ENCODE measurements at regions not wholly inside any gene's neighbourhood (a gene's known extent, or its start where the extent isn't known, plus 50 kb on each side); places are given as distances from the start of the nearest gene placed in this dataset.

DNA sequence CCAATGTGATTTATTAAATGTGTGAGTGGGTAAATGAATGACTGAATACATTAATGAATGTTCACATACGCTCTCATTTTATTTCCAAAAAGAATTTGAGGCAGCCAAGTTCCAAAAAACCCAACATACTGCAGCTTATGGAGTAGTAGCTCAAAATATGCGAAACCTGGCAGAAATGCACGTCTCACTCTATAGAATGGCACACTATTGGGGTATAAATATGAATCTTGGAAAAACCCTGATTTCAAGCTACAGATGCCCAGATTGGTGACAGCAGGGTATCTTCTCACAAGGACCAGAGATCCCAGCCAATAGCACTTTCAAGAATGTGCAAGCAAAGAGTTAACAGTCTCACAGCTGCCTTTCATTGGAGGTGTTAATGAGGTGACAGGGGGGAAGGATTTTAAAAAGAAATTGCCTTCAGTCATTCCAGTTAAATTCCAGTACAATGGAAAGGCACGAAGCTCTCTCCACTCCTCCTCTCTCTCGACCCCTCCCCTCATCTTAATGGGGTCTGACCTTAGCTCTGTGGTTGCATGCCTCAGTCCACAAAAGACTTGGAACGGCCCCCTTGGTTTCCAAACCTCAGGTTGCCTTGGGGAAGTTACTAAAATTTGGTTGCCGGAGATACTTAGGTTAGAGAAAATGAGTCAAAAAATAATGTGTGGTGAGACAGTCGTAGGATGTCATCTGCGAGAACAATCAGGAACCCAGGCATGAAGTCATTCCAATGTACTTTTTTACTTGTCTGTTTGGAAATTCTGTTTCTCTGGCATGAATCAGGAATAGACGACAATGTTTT is 307.4 kb downstream of the NFIB start:
- ChIA-PET POLR2A (no interaction called here), CTCF (no interaction called here)
- Mint-ChIP-seq H3K9me3 (peaks cover 2% of the 10 kb centered on the region), H3K4me3 (no peak overlapping the region), H3K4me1 (no peaks in the 10 kb centered on the region), H3K27ac (no peak overlapping the region), H3K36me3 (ENCODE audit: low read depth) (no peaks in the 10 kb centered on the region), H3K27me3 (no peaks in the 10 kb centered on the region)
- no peak for DNase-seq

DNA sequence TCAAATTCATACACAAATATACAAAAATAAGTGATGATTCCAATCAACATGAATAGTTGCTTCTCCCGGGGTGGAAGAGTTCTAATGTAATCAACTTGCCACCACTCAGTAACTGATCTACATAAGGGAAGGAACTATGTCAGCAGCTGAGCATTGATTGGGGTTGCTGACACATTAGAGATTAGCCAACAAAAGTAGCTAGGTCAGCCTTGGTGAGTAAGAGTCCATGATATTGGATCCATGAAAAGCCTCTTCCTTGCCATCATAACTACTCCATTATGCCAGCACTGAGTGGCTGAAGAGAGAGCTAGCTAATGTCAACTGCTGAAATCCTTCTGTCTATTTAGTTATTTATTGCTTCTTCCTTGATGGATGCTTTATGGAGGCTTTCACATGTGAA is 309.8 kb downstream of the NFIB start:
- no peaks in the 10 kb centered on the region for H3K4me1 Mint-ChIP-seq
- H3K27me3 Mint-ChIP-seq: no peaks in the 10 kb centered on the region
- H3K27ac Mint-ChIP-seq: no peak overlapping the region
- no peak overlapping the region for H3K4me3 Mint-ChIP-seq
- ChIA-PET POLR2A (no interaction called here), CTCF (no interaction called here)
- peaks cover 2% of the 10 kb centered on the region for H3K9me3 Mint-ChIP-seq
- no peak for DNase-seq
- no peaks in the 10 kb centered on the region for H3K36me3 Mint-ChIP-seq (ENCODE audit: low read depth)

DNA sequence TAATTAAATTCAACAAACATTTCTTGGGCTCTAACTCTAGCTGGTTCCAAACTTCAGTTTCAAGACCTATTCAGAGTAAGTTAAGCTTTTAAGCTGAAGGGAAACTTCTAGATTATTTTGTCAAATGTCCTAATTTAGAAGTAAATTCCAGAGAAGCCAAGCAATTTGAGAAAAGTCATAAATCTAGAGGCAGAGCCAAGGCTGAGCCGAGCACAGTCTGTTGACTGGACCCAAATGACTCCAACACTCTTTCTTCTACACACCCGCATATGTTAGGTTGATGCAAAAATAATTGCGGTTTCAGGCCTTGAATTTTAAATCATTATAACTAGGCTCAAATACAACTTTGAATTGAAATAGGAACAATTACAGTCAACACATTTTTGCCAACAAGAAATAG is 319.7 kb downstream of the NFIB start:
- ChIA-PET POLR2A (no interaction called here), CTCF (no interaction called here)
- no peaks in the 10 kb centered on the region for H3K27me3 Mint-ChIP-seq
- H3K4me3 Mint-ChIP-seq: no peak overlapping the region
- no peaks in the 10 kb centered on the region for H3K4me1 Mint-ChIP-seq
- no peaks in the 10 kb centered on the region for H3K36me3 Mint-ChIP-seq (ENCODE audit: low read depth)
- H3K27ac Mint-ChIP-seq: no peak overlapping the region
- DNase-seq: no peak
- no peaks in the 10 kb centered on the region for H3K9me3 Mint-ChIP-seq

DNA sequence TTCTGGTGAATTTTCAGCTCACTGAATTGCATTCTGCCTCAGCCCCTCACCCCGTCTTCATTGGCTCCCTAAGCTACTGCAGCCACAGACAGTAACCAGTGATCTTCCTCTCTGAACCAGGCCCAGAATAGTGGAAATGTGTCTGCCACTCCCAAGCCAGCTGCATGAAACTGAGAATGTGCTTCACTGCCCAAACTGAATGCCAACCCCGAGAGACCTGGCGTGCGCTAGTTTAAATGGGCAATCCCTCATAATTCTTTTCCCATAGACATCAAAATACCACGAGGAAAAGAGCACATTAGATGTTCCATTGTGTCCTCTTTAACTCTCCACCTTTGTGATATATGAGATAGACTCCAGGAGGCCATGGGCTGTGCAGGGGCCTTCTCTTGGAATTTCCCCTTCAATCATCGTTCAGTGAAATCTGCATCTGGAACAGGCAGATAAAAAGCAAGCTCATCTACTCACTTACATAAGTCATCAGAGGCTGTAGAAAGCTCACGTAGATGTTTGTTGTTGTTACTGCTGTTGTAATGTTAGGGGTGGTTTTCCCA is 320.2 kb downstream of the NFIB start:
- Mint-ChIP-seq H3K4me1 (no peaks in the 10 kb centered on the region), H3K36me3 (ENCODE audit: low read depth) (no peaks in the 10 kb centered on the region), H3K27me3 (no peaks in the 10 kb centered on the region), H3K9me3 (no peaks in the 10 kb centered on the region), H3K27ac (no peak overlapping the region), H3K4me3 (no peak overlapping the region)
- no peak for DNase-seq
- ChIA-PET POLR2A (no interaction called here), CTCF (no interaction called here)

DNA sequence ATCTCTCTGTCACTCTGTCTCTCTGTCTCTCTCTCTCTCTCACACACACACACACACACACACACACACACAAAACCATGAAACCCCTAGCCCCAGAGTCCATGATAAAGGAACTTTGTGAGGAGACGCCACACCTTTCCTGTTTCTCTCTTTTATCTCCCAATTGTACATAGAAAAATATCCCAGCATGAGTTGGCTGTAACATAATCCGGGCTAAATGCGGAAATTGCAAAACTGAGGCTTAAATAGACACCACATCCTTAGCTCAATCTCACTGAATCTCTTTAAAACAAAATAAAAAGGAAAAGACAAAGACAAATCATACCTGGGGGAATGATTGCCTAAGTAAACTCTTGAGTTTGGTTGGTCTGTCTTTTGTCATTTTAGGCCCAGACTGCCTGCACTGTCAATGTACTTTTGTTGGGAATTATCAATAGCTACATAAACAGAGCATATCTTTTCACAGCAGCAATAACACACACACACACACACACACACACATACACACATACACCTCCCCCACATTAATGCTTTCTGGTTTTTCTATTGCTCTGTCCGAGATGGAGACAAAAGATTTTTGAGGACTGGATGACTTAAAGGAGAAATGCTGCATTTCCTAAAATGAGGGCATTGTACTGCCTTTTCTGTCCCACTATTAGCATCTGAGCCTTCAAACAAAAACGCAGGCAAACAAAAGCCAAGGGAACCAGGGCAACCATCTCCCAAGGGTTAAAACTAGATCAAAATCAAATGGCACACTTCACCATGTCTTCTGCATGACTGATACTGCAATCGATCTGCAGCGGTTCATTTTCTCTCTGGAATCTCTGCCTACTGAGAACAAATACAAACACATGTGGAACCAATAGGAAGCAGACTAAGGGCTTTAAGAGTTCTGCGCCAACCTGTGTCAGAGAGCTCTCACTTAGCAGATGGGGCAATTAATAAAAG is 321.5 kb downstream of the NFIB start:
- H3K27ac Mint-ChIP-seq: no peak overlapping the region

DNA sequence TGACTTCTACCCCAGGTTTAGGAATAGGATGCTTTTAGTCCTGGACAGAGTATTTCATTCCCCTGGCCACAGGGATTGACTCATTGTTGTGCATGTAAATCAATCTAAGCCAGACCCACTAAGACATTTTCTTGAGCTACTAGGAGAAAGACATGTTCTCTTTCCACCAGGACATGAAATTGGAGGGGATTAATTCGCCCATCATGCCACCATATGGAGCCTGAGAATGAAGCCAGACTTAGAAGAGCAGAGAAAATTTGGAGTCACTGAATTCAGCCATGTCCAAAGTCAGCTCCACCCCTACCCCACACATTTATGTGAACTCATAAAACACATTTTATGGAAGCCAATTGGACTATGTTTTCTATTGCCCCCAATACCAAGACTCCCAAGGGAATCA is 322.5 kb downstream of the NFIB start:
- H3K4me1 Mint-ChIP-seq: no peaks in the 10 kb centered on the region
- no peak overlapping the region for H3K4me3 Mint-ChIP-seq
- DNase-seq: no peak
- no peaks in the 10 kb centered on the region for H3K9me3 Mint-ChIP-seq
- CTCF ChIA-PET: no interaction called here
- no peaks in the 10 kb centered on the region for H3K36me3 Mint-ChIP-seq (ENCODE audit: low read depth)
- no peaks in the 10 kb centered on the region for H3K27me3 Mint-ChIP-seq
- POLR2A ChIA-PET: no interaction called here
- no peak overlapping the region for H3K27ac Mint-ChIP-seq

More for the DNA sequence above, 321.5 kb downstream of the NFIB start:
- DNase-seq: no peak
- H3K27me3 Mint-ChIP-seq: no peaks in the 10 kb centered on the region
- H3K9me3 Mint-ChIP-seq: no peaks in the 10 kb centered on the region
- POLR2A ChIA-PET: no interaction called here
- CTCF ChIA-PET: no interaction called here
- H3K4me3 Mint-ChIP-seq: no peak overlapping the region
- no peaks in the 10 kb centered on the region for H3K36me3 Mint-ChIP-seq (ENCODE audit: low read depth)
- H3K4me1 Mint-ChIP-seq: no peaks in the 10 kb centered on the region

DNA sequence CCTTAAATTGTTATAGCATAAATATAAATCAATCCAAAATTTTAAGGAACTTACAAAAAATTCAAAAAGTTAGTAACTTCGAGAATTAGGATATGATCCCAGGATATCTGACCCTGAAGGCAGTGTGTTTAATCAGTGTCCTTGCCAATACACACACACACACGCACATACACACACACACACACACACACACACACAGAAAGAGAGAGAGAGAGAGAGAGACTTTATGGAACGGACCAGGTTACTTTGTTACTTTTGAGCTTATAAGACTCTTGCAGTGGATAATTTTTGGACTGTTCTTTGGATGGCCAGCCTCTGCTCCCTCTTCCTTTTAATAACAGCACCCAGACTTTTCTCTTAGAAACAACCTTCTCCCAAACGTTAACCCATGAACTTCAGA is 322.9 kb downstream of the NFIB start:
- Mint-ChIP-seq H3K9me3 (peaks cover 2% of the 10 kb centered on the region), H3K27me3 (no peaks in the 10 kb centered on the region), H3K36me3 (ENCODE audit: low read depth) (no peaks in the 10 kb centered on the region), H3K4me1 (no peaks in the 10 kb centered on the region), H3K27ac (no peak overlapping the region), H3K4me3 (no peak overlapping the region)
- ChIA-PET POLR2A (no interaction called here), CTCF (no interaction called here)
- DNase-seq: no peak

DNA sequence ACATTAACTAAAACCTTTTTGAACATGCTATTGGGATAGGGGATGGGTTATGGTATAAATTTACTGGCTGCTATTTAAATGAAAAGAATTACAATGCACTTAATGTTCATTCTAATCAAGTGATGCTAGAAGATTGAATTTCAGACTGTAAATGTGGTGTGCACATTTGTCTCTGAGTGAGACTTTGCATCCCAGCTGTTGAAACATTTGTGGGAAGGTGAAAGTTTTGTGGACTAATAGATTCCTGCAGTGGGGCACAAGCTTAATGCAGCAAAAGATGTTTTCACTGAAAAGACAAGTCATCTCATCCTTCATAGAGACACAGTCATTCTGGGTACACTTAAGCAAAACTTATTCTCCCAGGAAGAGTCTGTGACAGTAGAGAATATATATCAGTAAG is 323.6 kb downstream of the NFIB start:
- CTCF ChIA-PET: no interaction called here
- H3K9me3 Mint-ChIP-seq: peaks cover 3% of the 10 kb centered on the region
- no peak for DNase-seq
- no peak overlapping the region for H3K27ac Mint-ChIP-seq
- no peaks in the 10 kb centered on the region for H3K36me3 Mint-ChIP-seq (ENCODE audit: low read depth)
- no peaks in the 10 kb centered on the region for H3K4me1 Mint-ChIP-seq
- no peak overlapping the region for H3K4me3 Mint-ChIP-seq
- no peaks in the 10 kb centered on the region for H3K27me3 Mint-ChIP-seq
- POLR2A ChIA-PET: no interaction called here

DNA sequence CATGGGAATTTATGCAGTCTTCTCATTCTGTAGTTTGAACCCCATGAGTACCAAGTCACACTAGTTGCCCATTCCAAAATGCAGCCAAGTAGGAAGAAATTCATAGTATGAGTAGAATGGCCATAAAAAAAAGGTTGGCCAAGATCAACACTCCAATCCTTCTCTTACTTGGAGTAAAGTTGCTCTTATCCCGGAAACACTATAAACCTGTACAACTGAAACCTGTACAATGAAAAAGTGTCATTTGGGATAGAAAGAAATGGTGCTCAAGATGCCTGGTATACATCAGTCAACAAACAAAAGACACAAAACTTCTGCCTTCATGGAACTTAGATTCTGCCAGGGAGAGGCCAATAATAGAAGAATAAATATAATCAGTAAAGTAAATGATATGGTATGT is 325.0 kb downstream of the NFIB start:
- no peaks in the 10 kb centered on the region for H3K36me3 Mint-ChIP-seq (ENCODE audit: low read depth)
- ChIA-PET POLR2A (no interaction called here), CTCF (no interaction called here)
- DNase-seq: no peak
- no peak overlapping the region for H3K27ac Mint-ChIP-seq
- no peaks in the 10 kb centered on the region for H3K4me1 Mint-ChIP-seq
- H3K4me3 Mint-ChIP-seq: no peak overlapping the region
- H3K27me3 Mint-ChIP-seq: no peaks in the 10 kb centered on the region
- H3K9me3 Mint-ChIP-seq: peaks cover 6% of the 10 kb centered on the region

DNA sequence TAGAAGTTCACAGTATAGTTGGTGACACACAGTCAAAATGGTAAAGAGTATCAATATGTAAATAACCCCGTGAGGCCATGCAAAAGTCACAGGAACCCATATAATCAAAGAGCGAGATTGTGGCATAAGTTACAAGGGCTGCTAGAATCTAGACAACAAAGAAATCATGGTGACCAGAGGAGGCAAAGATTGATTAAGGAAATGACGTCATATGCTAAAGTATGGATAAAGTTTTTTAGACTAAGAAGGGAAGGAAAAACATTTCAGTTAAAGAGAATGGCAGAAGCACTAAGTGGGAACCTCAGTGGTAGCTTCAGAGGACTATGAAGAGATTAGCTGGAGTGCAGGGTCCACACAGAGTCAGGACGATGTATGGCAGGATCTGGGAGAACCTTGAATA is 330.3 kb downstream of the NFIB start:
- no peak for DNase-seq
- no peak overlapping the region for H3K4me3 Mint-ChIP-seq
- no peak overlapping the region for H3K27ac Mint-ChIP-seq
- no peaks in the 10 kb centered on the region for H3K4me1 Mint-ChIP-seq
- no peaks in the 10 kb centered on the region for H3K36me3 Mint-ChIP-seq (ENCODE audit: low read depth)
- ChIA-PET CTCF (no interaction called here), POLR2A (no interaction called here)
- H3K9me3 Mint-ChIP-seq: peaks cover 12% of the 10 kb centered on the region
- no peaks in the 10 kb centered on the region for H3K27me3 Mint-ChIP-seq

DNA sequence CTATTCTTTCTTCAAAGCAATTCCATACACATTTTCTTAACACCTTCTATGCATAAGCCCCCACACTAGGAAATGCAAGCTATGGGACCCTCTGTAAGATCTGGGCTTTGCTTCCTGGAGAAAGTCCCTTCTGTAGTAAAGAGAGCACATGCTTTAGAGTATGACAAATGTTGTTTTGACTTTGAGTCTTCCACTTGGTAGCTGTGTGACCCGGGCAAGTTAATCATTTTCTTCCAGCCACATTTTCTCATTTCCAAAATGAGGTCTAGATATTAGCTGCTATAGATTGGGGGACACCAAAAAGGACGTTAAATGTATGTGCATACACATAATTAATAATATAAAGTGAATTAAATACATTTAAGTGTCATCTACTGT is 334.0 kb downstream of the NFIB start:
- Mint-ChIP-seq H3K9me3 (peaks cover 9% of the 10 kb centered on the region), H3K27ac (no peak overlapping the region), H3K27me3 (no peaks in the 10 kb centered on the region), H3K36me3 (ENCODE audit: low read depth) (no peaks in the 10 kb centered on the region), H3K4me1 (no peaks in the 10 kb centered on the region), H3K4me3 (no peak overlapping the region)
- POLR2A ChIA-PET: no interaction called here
- CTCF ChIA-PET: no interaction called here
- no peak for DNase-seq

DNA sequence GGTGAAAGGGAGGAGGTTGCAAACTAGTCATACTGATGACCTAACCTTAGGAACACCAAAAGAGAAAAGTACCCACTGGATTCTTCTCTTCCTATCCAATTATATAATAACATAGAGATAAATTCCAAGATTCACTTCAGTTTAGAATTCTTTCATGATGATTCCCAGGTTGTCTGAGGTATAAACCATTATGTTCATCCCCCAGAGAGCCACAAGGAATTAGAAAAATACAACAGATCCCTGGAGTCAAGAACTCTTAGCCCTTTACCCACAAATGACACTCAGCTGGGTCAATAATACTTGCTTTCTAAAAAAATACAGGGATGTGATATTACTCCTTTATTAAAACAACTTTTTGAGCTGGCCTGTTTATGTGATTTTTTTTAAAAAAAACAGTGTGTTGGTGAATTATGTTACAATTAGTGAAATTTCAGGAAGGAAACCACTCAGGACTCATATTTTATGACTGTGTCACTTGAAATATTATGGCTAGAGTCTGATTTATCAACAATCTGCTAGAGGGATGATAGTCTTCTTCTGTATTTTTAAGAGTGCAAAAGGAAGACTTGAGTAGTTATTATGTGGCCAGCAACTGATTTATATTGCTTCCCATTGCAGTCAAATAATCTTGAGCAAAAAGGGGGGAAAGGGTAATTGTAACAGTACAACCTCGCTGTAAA is 338.2 kb downstream of the NFIB start:
- DNase-seq: no peak
- Mint-ChIP-seq H3K27me3 (no peaks in the 10 kb centered on the region), H3K36me3 (ENCODE audit: low read depth) (no peaks in the 10 kb centered on the region), H3K9me3 (peaks cover 3% of the 10 kb centered on the region), H3K27ac (no peak overlapping the region), H3K4me3 (no peak overlapping the region), H3K4me1 (no peaks in the 10 kb centered on the region)
- ChIA-PET CTCF (no interaction called here), POLR2A (no interaction called here)

DNA sequence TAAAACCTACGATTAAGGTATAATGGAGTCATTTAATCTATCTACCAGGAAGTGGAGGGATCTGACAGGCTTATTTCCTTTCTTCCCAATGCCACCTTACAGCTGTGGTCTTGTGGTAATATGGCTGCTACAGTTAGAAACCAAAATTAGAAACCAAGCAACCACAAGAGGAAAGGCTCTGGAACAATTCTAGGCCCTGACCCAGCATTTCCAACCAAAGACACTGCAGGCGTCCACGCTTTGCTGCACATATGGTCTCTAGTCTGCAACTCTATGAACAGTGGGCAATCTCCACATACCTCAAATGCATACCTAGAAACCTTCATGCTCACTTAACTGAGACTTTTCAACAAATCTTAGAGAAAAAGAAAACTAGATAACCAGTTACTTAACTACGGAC is 339.1 kb downstream of the NFIB start:
- H3K9me3 Mint-ChIP-seq: peaks cover 2% of the 10 kb centered on the region
- DNase-seq: no peak
- CTCF ChIA-PET: no interaction called here
- no peaks in the 10 kb centered on the region for H3K4me1 Mint-ChIP-seq
- H3K27ac Mint-ChIP-seq: no peak overlapping the region
- no peak overlapping the region for H3K4me3 Mint-ChIP-seq
- no peaks in the 10 kb centered on the region for H3K36me3 Mint-ChIP-seq (ENCODE audit: low read depth)
- no peaks in the 10 kb centered on the region for H3K27me3 Mint-ChIP-seq
- POLR2A ChIA-PET: interaction anchor here (0.6 kb wide), 1 partner anchor 44 kb away, joined by 3 read pairs; no protein-coding TSS in a partner anchor
